AG20443 (cell line): ENCODE measurements at regions not wholly inside any gene's neighbourhood (a gene's known extent, or its start where the extent isn't known, plus 50 kb on each side); places are given as distances from the start of the nearest gene placed in this dataset.
"Not testable (repeated sequence)": the region's sequence is repeated elsewhere in the genome, so short reads cannot be mapped to it uniquely, and the experiment has no call there.

ENCODE experiments used
- DNase-seq: peaks from one replicate; pipeline ENCODE4 v3.0.0; 2012; ENCODE audit warnings: low spot score, mixed read lengths

GRCh38 chr11:42770444-42771065 is 541.2 kb upstream of the API5 start:
- DNase-seq: no peak

GRCh38 chr11:42772886-42773285 is 538.9 kb upstream of the API5 start:
- no peak for DNase-seq

DNA sequence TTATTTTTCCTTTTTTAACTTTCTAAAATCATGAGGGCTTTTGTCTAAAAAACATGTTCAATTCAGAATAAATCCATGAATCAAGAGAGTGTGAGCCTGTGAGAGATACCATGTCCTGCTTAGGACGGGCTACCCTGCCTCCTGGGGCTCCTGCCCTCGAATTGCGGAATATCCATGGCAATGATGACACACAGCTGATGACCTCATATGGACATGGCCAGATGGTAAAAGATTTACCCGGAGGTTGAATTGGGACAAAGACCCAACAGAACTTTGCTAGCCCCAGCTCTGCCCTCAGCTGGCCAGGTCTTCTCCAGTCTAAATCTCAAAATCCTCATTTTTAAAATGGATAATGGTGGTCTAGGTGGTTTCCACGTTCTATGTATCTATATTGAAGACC is 538.1 kb upstream of the API5 start:
- no peak for DNase-seq

GRCh38 chr11:42774567-42774966 is 537.2 kb upstream of the API5 start:
- no peak for DNase-seq

DNA sequence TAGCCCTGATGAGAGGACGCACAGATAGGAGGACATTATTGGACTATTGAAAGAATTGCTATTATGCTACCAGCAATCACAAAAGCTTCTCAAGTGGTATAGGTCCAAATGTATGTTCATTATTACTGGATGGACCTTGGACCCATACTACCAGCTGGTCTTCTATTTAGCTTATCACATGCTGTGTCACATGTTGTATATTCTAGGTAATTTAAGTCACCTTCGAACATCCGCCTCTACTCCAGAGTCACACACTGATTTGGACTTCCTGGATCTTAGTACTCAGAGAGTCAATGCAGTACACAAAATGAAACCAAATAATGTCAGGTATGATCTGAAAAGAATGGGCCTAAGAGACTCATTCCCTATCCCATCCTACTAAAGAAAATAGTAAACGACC is 534.0 kb upstream of the API5 start:
- no peak for DNase-seq

DNA sequence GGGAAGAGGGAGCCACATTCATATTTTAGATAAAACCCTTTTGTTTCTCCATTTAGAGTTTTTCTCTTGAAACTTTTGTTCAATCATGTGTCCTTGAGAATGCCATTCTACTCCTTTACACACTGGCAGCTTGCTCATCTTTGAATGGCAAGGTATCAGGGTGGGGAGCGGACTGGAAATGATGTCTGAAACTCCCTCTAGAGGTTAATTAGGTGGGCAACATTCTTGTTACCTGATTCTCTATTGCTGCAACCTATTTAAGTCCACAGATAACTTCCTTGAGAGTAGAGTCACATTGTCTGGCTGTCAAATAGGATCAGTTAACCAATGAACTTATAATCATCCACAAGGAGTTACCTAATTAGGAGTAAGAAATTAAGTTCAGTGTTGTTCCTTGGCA is 533.6 kb upstream of the API5 start:
- DNase-seq: no peak

DNA sequence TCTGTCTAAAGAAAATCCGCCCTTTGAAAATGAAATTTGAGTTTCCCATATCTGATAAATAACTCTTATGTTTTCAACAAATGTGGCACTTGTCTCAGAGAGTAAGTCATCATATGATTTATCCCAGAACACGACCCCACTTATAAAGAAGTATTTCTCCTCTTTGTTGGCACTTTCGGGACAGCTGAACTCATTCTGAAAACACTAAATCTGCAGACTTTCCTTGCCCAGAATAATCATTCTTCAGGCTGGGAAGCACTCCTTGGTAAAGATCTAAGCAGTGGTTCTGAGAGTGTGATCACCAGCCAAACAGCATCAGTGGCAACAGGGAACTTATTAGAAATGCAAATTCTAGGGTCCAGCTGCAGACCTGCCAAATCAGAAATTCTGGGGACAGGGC is 532.2 kb upstream of the API5 start:
- no peak for DNase-seq

- no peak for DNase-seq
These were observed 524.8 kb upstream of the API5 start for GRCh38 chr11:42786981-42787380.

- DNase-seq: not testable (repeated sequence)
These were observed 516.3 kb upstream of the API5 start for GRCh38 chr11:42795483-42795882.

DNA sequence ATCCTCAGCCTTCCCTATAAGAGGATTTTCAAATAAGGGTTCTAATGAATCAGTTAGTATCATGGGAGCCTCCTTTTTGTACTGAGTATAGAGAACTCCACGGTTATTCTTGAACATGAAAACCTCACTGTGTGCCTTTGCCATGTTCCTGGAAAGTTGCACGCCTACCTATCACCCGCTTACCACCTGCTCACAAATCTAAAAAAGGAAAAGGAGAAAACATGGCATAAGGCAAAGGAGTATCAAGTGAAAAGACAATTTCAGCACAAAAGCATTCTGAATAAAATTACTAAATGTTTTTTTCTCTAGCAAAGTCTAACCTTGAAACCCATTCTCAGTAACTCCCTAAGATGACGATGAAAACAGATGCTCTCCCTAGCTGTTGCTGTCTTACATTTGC is 511.8 kb upstream of the API5 start:
- no peak for DNase-seq

- no peak for DNase-seq
These were observed 509.4 kb upstream of the API5 start for GRCh38 chr11:42802201-42802899.

DNA sequence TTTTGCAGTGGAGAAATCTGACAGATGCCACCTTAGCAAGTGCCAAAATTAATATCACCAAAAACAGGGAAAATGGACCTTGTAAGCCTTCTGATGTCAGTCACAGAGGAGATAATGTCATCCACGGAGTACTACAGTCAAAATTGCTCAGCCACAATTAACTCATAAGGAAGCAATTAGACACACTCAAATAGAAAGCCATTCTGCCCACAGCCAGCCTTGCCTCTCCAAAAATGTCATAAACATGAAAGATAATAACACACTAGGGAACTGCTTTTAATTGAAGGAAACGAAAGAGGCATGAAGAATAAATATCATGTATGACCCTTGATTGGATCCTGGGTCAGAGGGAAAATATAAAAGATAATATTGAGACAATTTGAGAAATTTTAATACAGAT is 505.6 kb upstream of the API5 start:
- no peak for DNase-seq

DNA sequence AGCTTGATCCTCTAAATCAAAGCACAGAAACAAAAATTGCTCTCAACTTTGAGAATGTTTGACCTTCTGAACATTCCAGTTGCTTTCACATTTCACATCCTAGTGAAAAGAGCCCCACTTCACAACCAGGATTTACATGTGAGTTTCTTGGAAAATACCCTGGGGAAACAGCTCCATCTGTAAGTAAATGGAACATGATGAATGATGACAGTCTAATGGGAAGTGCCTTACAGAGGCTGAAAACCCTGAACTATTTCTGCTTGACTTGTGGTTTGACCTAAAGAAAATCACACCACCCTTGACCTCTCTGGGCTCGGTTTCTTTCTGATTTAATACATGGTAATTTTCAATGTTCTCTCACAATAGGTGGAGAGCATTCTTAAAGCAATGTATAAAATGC is 499.4 kb upstream of the API5 start:
- no peak for DNase-seq

DNA sequence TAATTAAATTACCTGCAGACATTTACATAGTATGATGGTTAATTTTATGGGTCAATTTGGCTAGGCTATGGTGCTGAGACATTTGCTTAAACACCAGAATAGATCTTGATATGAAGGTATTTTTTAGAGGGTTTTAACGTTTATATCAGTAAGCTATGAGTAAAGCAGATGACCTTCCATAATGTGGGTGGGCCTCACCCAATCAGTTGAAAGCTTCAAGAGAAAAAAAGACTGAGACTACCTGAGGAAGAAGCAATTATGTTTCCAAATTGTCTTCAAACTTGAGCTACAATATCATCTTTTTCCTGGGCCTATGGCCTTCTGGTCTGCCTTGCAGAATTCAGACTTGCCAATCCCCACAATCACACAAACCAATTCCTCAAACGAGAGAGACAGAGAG is 498.8 kb upstream of the API5 start:
- no peak for DNase-seq

DNA sequence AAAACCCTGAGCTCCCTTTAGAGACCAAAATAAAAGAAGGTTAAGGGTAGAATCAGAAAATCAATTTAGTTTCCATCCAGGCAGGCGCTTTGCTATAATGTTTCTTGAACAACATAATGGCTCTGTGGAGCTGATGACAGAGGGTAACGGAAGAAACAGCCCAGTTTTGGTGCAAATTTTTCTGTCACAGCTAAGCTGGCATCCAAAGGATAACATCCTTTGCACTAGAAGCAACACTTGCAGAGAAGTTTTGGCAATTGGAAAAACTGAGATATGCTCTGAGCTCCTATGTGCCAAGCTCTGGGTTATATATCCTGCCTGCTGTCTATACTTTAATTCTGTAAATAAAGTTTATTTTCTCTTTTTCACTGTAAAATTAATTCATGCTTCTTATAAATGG is 495.3 kb upstream of the API5 start:
- no peak for DNase-seq

DNA sequence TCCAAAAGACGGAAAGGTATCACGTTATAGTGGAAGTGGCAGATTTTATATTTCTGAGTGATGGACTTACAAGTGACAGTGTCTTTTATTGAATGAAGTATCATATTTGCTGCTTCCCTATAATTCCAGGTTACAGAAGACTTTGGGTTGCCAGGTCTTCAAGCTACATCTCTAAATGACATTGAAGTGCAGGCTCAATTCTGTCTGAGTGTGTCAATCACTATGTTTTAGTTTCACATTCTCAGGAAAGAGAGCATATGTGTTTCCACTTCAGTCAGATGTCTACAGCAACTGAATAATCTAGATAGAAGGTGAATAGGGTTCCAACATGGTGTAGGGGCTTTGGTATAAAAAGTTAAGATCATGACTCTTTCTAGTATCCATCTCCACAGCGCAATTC is 492.7 kb upstream of the API5 start:
- DNase-seq: no peak

GRCh38 chr11:42822188-42822587 is 489.6 kb upstream of the API5 start:
- DNase-seq: not testable (repeated sequence)

DNA sequence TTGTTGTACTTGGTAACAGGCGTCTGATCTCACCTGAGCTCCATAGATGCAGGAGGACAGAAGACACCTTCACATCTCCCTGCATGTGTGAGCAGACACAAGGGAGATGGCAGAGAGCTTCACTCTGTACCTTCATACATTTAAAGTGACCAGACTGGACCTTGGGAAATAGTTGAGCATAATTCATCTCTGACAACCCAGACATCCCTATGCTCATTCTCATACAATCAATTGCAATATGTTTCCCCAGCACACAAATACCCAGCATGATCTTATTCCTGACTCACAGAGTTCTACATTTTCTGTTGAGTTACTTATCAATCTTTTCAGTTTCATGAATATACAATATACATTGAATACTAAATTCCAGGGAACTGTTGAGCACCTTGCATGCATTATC is 488.2 kb upstream of the API5 start:
- DNase-seq: no peak

DNA sequence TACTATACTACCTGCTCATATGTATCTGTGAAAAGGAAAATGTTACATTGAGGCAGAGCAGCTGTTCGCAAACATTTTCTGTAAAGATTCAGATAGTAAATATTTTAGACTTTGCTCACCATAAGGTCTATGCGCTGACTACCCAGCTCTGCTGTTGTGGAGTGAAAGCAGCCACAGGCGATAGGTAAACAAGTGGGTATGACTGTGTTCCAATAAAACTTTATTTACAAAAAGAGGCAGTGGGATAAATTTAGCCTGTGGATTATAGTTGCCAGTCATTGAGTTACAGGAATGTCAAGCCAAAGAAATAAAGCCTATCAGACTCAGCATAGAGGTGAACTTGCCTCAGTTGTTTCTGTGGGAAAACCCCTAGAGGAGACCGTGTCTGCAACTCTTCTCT is 487.7 kb upstream of the API5 start:
- DNase-seq: no peak

DNA sequence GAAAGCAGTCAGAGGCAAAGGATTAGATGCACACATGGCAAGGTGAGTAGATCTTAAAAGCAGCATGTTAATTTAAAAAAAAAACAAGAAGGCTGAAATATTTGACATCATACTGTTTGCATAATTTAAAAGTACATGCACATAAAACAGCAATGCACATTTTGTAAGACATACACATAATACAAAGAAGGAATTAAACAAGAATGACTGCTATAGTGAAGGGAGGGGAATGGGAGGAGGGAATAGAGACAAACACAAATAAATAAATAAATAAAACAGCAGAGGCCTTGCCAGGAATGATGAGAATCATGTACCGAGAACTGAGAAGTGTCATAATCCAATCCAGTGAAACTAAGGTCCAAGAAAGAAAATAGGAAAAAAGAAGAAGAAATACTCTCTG is 486.2 kb upstream of the API5 start:
- no peak for DNase-seq

GRCh38 chr11:42827845-42828244 is 484.0 kb upstream of the API5 start:
- DNase-seq: no peak

DNA sequence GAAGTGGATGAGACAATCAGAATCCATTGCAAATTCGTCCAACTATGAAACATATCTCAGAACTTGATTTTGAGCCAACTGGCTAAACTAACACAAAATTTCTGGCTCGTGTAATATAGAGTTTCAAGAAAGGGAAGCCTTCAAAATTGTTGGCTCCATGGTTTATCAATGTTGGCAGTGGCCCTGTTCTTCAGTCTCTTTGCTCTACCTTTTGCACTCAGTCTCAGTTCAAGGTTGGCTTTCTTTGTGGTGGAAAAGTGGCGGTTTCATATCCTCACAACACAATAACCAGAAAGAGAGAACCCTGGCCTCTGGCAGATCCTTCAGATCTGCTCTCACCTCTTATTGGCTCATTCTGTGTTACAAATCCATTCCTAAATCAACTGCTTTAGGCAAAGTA is 473.8 kb upstream of the API5 start:
- no peak for DNase-seq

- DNase-seq: no peak
These were observed 471.5 kb upstream of the API5 start for GRCh38 chr11:42840176-42840829.

GRCh38 chr11:42840860-42841259 is 470.9 kb upstream of the API5 start:
- DNase-seq: no peak
